OCI-LY1 (cell line): ENCODE measurements at regions not wholly inside any gene's neighbourhood (a gene's known extent, or its start where the extent isn't known, plus 50 kb on each side); places are given as distances from the start of the nearest gene placed in this dataset.

ENCODE experiments used
- H2AFZ ChIP-seq: fragments of 200-600 bp; sonication (generic), shearing (Covaris generic); 2 replicates; pipeline ENCODE4 v1.6.0; 2014; ENCODE audit warnings: antibody characterized with exemption, mild to moderate bottlenecking, low read length
- H3F3A ChIP-seq: fragments of 200-600 bp; sonication (generic), shearing (Covaris generic); 2 replicates; pipeline ENCODE4 v1.6.0; 2014; ENCODE audit warnings: mild to moderate bottlenecking, antibody characterized with exemption, low read length, moderate library complexity; ENCODE audit not compliant: insufficient read depth
- H3K27ac ChIP-seq: fragments of 200-600 bp; sonication (generic); 2 replicates; pipeline ENCODE4 v1.5.1; 2014; ENCODE audit warnings: low read length, mixed run types, mild to moderate bottlenecking, low read depth; ENCODE audit not compliant: poor library complexity, severe bottlenecking
- H3K27me3 ChIP-seq: fragments of 200-600 bp; sonication (generic); 2 replicates; pipeline ENCODE4 v1.6.0; 2014; ENCODE audit warnings: antibody characterized with exemption, mild to moderate bottlenecking, low read length, moderate library complexity; ENCODE audit not compliant: insufficient read depth
- H3K36me3 ChIP-seq: fragments of 200-600 bp; sonication (generic); 2 replicates; pipeline ENCODE4 v1.6.1; 2014; ENCODE audit warnings: mild to moderate bottlenecking, antibody characterized with exemption, low read length, moderate library complexity, mixed read lengths; ENCODE audit not compliant: insufficient read depth
- H3K4me1 ChIP-seq: fragments of 200-600 bp; sonication (generic); 2 replicates; pipeline ENCODE4 v1.5.1; 2014; ENCODE audit warnings: mild to moderate bottlenecking, low read length, moderate library complexity; ENCODE audit not compliant: insufficient read depth, severe bottlenecking
- H3K4me2 ChIP-seq: fragments of 200-600 bp; sonication (generic), shearing (Covaris generic); 2 replicates; pipeline ENCODE4 v1.6.1; 2014; ENCODE audit warnings: low read length
- H3K4me3 ChIP-seq: fragments of 200-600 bp; sonication (generic); 2 replicates; pipeline ENCODE4 v1.5.1; 2014; ENCODE audit warnings: low read length, low read depth, mild to moderate bottlenecking, mixed read lengths; ENCODE audit not compliant: poor library complexity, severe bottlenecking
- H3K79me2 ChIP-seq: fragments of 200-600 bp; shearing (Covaris generic); 2 replicates; pipeline ENCODE4 v1.6.1; 2016; ENCODE audit warnings: mixed run types, low read length, mixed read lengths; ENCODE audit not compliant: insufficient read depth
- H3K9ac ChIP-seq: fragments of 200-600 bp; sonication (generic), shearing (Covaris generic); 2 replicates; pipeline ENCODE4 v1.6.1; 2014; ENCODE audit warnings: mild to moderate bottlenecking, low read length, mixed read lengths
- H3K9me2 ChIP-seq: fragments of 200-600 bp; sonication (generic), shearing (Covaris generic); 2 replicates; pipeline ENCODE4 v1.6.1; 2014; ENCODE audit warnings: low read depth, mild to moderate bottlenecking, low read length, mixed read lengths
- H3K9me3 ChIP-seq: fragments of 200-600 bp; shearing (Covaris generic); 2 replicates; pipeline ENCODE4 v1.6.1; 2014; ENCODE audit warnings: low read length, mixed read lengths
- H4K20me1 ChIP-seq: fragments of 200-600 bp; sonication (generic), shearing (Covaris generic); 2 replicates; pipeline ENCODE4 v1.6.0; 2016; ENCODE audit warnings: mild to moderate bottlenecking, low read length; ENCODE audit not compliant: insufficient read depth
- CTCF ChIP-seq: fragments of 200-600 bp; sonication (generic), shearing (Covaris generic); IDR thresholded peaks from 2 replicates; pipeline ENCODE4 v1.5.1; 2017; ENCODE audit warnings: mild to moderate bottlenecking, antibody characterized with exemption, low read length, moderate library complexity, mixed read lengths
- EZH2 ChIP-seq: fragments of 200-600 bp; sonication (generic), shearing (Covaris generic); IDR thresholded peaks from 2 replicates; pipeline ENCODE4 v1.8.0; 2017; ENCODE audit warnings: borderline replicate concordance, mixed run types, mild to moderate bottlenecking, antibody characterized with exemption, low read length, moderate library complexity, mixed read lengths

GRCh38 chr1:99482286-99482685 is 163.6 kb upstream of the PALMD start:
- Histone ChIP-seq H3K4me2 (no peak overlapping the region), H3K4me3 (no peak overlapping the region), H3K4me1 (no peaks in the 10 kb centered on the region), H4K20me1 (no peaks in the 10 kb centered on the region), H3K79me2 (no peaks in the 10 kb centered on the region), H3K9me3 (no peaks in the 10 kb centered on the region), H3F3A (no peaks in the 10 kb centered on the region), H2AFZ (no peak overlapping the region), H3K36me3 (no peaks in the 10 kb centered on the region), H3K27ac (no peak overlapping the region), H3K9ac (no peak overlapping the region), H3K27me3 (no peaks in the 10 kb centered on the region; the same call in 1 of the 2 replicates), H3K9me2 (no peaks in the 10 kb centered on the region)
- TF ChIP-seq EZH2 (no peak), CTCF (no peak)

GRCh38 chr1:99482750-99483149 is 163.2 kb upstream of the PALMD start:
- Histone ChIP-seq H2AFZ (no peak overlapping the region), H3K4me1 (no peaks in the 10 kb centered on the region), H3K9me3 (no peaks in the 10 kb centered on the region), H3K27ac (no peak overlapping the region), H3K36me3 (no peaks in the 10 kb centered on the region), H3K79me2 (no peaks in the 10 kb centered on the region), H3K9ac (no peak overlapping the region), H3F3A (no peaks in the 10 kb centered on the region), H4K20me1 (no peaks in the 10 kb centered on the region), H3K27me3 (no peaks in the 10 kb centered on the region; the same call in 1 of the 2 replicates), H3K4me3 (no peak overlapping the region), H3K4me2 (no peak overlapping the region), H3K9me2 (no peaks in the 10 kb centered on the region)
- no peak for TF ChIP-seq EZH2
- TF ChIP-seq CTCF: no peak

- Histone ChIP-seq H3K27ac (no peak overlapping the region), H3K27me3 (no peaks in the 10 kb centered on the region; the same call in 1 of the 2 replicates), H3K4me2 (no peak overlapping the region), H4K20me1 (no peaks in the 10 kb centered on the region), H3K79me2 (no peaks in the 10 kb centered on the region), H3K4me3 (no peak overlapping the region), H3K9me3 (no peaks in the 10 kb centered on the region), H3K9ac (no peak overlapping the region), H3K4me1 (no peaks in the 10 kb centered on the region), H3K36me3 (no peaks in the 10 kb centered on the region), H2AFZ (no peak overlapping the region), H3K9me2 (no peaks in the 10 kb centered on the region), H3F3A (no peaks in the 10 kb centered on the region)
- TF ChIP-seq EZH2 (no peak), CTCF (no peak)
Observed at GRCh38 chr1:99490031-99490430, 155.9 kb upstream of the PALMD start.
